Central memory CD8-positive, alpha-beta T cell (primary cell): ENCODE measurements at regions not wholly inside any gene's neighbourhood (a gene's known extent, or its start where the extent isn't known, plus 50 kb on each side); places are given as distances from the start of the nearest gene placed in this dataset.
"Not testable (repeated sequence)": the region's sequence is repeated elsewhere in the genome, so short reads cannot be mapped to it uniquely, and the experiment has no call there.

Experiments
- ATAC-seq: fragments of 150-1000 bp; cut with Tn5 transposase; replicated peaks from 2 replicates; pipeline ENCODE4 v1.10.0; 2022; ENCODE audit warnings: mild to moderate bottlenecking, moderate FRiP score, moderate number of reproducible peaks; ENCODE audit not compliant: poor library complexity, severe bottlenecking; ENCODE audit errors: extremely low read depth
- DNase-seq, 2 donors: peaks; one replicate each; pipeline ENCODE4 v3.0.0; 2021; ENCODE audit warnings: low spot score in 2 of 2
- H3K27ac Mint-ChIP-seq: one replicate; pipeline ENCODE4 v1.8.0; 2022; ENCODE audit warnings: low read depth, mild to moderate bottlenecking, moderate library complexity, mixed read lengths
- H3K27me3 Mint-ChIP-seq: one replicate; pipeline ENCODE4 v1.8.0; 2022; ENCODE audit warnings: mixed read lengths
- H3K36me3 Mint-ChIP-seq: one replicate; pipeline ENCODE4 v1.8.0; 2022; ENCODE audit warnings: mild to moderate bottlenecking, moderate library complexity, mixed read lengths; ENCODE audit not compliant: insufficient read depth
- H3K4me1 Mint-ChIP-seq: one replicate; pipeline ENCODE4 v1.8.0; 2022; ENCODE audit warnings: mixed read lengths
- H3K4me3 Mint-ChIP-seq: one replicate; pipeline ENCODE4 v1.8.0; 2022; ENCODE audit warnings: mild to moderate bottlenecking, moderate library complexity, mixed read lengths
- H3K9me3 Mint-ChIP-seq: one replicate; pipeline ENCODE4 v1.8.0; 2022; ENCODE audit warnings: mixed read lengths

- H3K9me3 Mint-ChIP-seq: no peaks in the 10 kb centered on the region
- H3K27me3 Mint-ChIP-seq: peaks cover 25% of the 10 kb centered on the region
- H3K4me3 Mint-ChIP-seq: no peak overlapping the region
- no peak for ATAC-seq
- H3K27ac Mint-ChIP-seq: no peak overlapping the region
- no peaks in the 10 kb centered on the region for H3K36me3 Mint-ChIP-seq
- no peak for DNase-seq
- peaks cover 19% of the 10 kb centered on the region for H3K4me1 Mint-ChIP-seq
Measured at GRCh38 chr7:152568972-152569371, 107.0 kb downstream of the XRCC2 start.

GRCh38 chr7:152565731-152566130, 110.2 kb downstream of the XRCC2 start:
- ATAC-seq (no peak), DNase-seq (no peak)
- peaks cover 16% of the 10 kb centered on the region for H3K27me3 Mint-ChIP-seq
- H3K27ac Mint-ChIP-seq: no peak overlapping the region
- peaks cover 19% of the 10 kb centered on the region for H3K4me1 Mint-ChIP-seq
- no peaks in the 10 kb centered on the region for H3K36me3 Mint-ChIP-seq
- H3K4me3 Mint-ChIP-seq: no peak overlapping the region
- H3K9me3 Mint-ChIP-seq: no peaks in the 10 kb centered on the region

GRCh38 chr7:152564656-152565250, 111.2 kb downstream of the XRCC2 start:
- Mint-ChIP-seq H3K27ac (no peak overlapping the region), H3K36me3 (no peaks in the 10 kb centered on the region), H3K4me3 (peak overlapping the region; percentile 9), H3K4me1 (peaks cover 19% of the 10 kb centered on the region), H3K9me3 (no peaks in the 10 kb centered on the region), H3K27me3 (peaks cover 16% of the 10 kb centered on the region)
- DNase-seq: no peak
- ATAC-seq: no peak

GRCh38 chr7:152556013-152556755, 119.8 kb downstream of the XRCC2 start:
- Mint-ChIP-seq H3K4me1 (no peaks in the 10 kb centered on the region), H3K36me3 (no peaks in the 10 kb centered on the region), H3K4me3 (no peak overlapping the region), H3K27me3 (no peaks in the 10 kb centered on the region), H3K27ac (no peak overlapping the region), H3K9me3 (no peaks in the 10 kb centered on the region)
- DNase-seq (no peak), ATAC-seq (no peak)

- no peak for DNase-seq
- Mint-ChIP-seq H3K27me3 (no peaks in the 10 kb centered on the region), H3K9me3 (no peaks in the 10 kb centered on the region), H3K36me3 (no peaks in the 10 kb centered on the region), H3K4me3 (no peak overlapping the region), H3K4me1 (no peaks in the 10 kb centered on the region), H3K27ac (no peak overlapping the region)
- ATAC-seq: no peak
Measured at GRCh38 chr7:152553671-152554317, 118.0 kb upstream of the KMT2C start.

GRCh38 chr7:152551304-152552036, 115.7 kb upstream of the KMT2C start:
- no peak for DNase-seq
- Mint-ChIP-seq H3K27me3 (peaks cover 10% of the 10 kb centered on the region), H3K27ac (no peak overlapping the region), H3K36me3 (no peaks in the 10 kb centered on the region), H3K4me1 (no peaks in the 10 kb centered on the region), H3K9me3 (no peaks in the 10 kb centered on the region), H3K4me3 (no peak overlapping the region)
- ATAC-seq: no peak

GRCh38 chr7:152544971-152545619, 109.3 kb upstream of the KMT2C start:
- ATAC-seq (no peak), DNase-seq (no peak)
- no peaks in the 10 kb centered on the region for H3K36me3 Mint-ChIP-seq
- H3K9me3 Mint-ChIP-seq: no peaks in the 10 kb centered on the region
- H3K4me3 Mint-ChIP-seq: no peak overlapping the region
- H3K27ac Mint-ChIP-seq: no peak overlapping the region
- peaks cover 10% of the 10 kb centered on the region for H3K27me3 Mint-ChIP-seq
- H3K4me1 Mint-ChIP-seq: no peaks in the 10 kb centered on the region

GRCh38 chr7:152544481-152544927, 108.7 kb upstream of the KMT2C start:
- H3K4me1 Mint-ChIP-seq: no peaks in the 10 kb centered on the region

GRCh38 chr7:152543799-152544198, 108.0 kb upstream of the KMT2C start:
- H3K4me1 Mint-ChIP-seq: no peaks in the 10 kb centered on the region
- no peak overlapping the region for H3K27ac Mint-ChIP-seq
- peaks cover 10% of the 10 kb centered on the region for H3K27me3 Mint-ChIP-seq
- ATAC-seq (no peak), DNase-seq (no peak)
- no peaks in the 10 kb centered on the region for H3K9me3 Mint-ChIP-seq
- H3K4me3 Mint-ChIP-seq: no peak overlapping the region
- no peaks in the 10 kb centered on the region for H3K36me3 Mint-ChIP-seq

More at GRCh38 chr7:152544481-152544927, 108.7 kb upstream of the KMT2C start:
- Mint-ChIP-seq H3K36me3 (no peaks in the 10 kb centered on the region), H3K27me3 (peaks cover 10% of the 10 kb centered on the region), H3K27ac (no peak overlapping the region), H3K4me3 (no peak overlapping the region), H3K9me3 (no peaks in the 10 kb centered on the region)
- no peak for ATAC-seq
- no peak for DNase-seq

- ATAC-seq: no peak
- Mint-ChIP-seq H3K4me3 (no peak overlapping the region), H3K36me3 (no peaks in the 10 kb centered on the region), H3K27ac (no peak overlapping the region), H3K9me3 (no peaks in the 10 kb centered on the region), H3K4me1 (no peaks in the 10 kb centered on the region), H3K27me3 (peaks cover 14% of the 10 kb centered on the region)
- no peak for DNase-seq
Measured at GRCh38 chr7:152541892-152542291, 106.1 kb upstream of the KMT2C start.

GRCh38 chr7:152539190-152539495, 103.3 kb upstream of the KMT2C start:
- not testable (repeated sequence) for ATAC-seq, DNase-seq, H3K4me3 Mint-ChIP-seq, H3K4me1 Mint-ChIP-seq, H3K9me3 Mint-ChIP-seq, H3K36me3 Mint-ChIP-seq, H3K27ac Mint-ChIP-seq
- H3K27me3 Mint-ChIP-seq: peaks cover 14% of the 10 kb centered on the region
